Activated CD4-positive, alpha-beta memory T cell treated with anti-CD3 and anti-CD28 coated beads, Interleukin-2, amount 10 ng/mL, durations not matched to agents 7 days and 5 days (primary cell): ENCODE measurements at regions not wholly inside any gene's neighbourhood (a gene's known extent, or its start where the extent isn't known, plus 50 kb on each side); places are given as distances from the start of the nearest gene placed in this dataset.

Experiments used
- CTCF ChIA-PET: fragments of 350-600 bp; sonication (Branson Sonifier 250); formaldehyde crosslinking; loops from one replicate; lab custom pipeline; 2021; ENCODE audit warnings: antibody characterized with exemption, inconsistent platforms; lab: Charles Lee
- POLR2A ChIA-PET: fragments of 350-600 bp; sonication (Branson Sonifier 250); formaldehyde crosslinking; loops from one replicate; lab custom pipeline; 2021; ENCODE audit warnings: antibody characterized with exemption; lab: Charles Lee
- DNase-seq: peaks from one replicate; pipeline ENCODE4 v3.0.0-alpha.2; 2020
- H3K27ac Mint-ChIP-seq: one replicate; pipeline ENCODE4 v1.8.0; 2021; ENCODE audit warnings: mild to moderate bottlenecking, mixed read lengths
- H3K27me3 Mint-ChIP-seq: one replicate; pipeline ENCODE4 v1.8.0; 2021; ENCODE audit warnings: mixed read lengths
- H3K36me3 Mint-ChIP-seq: one replicate; pipeline ENCODE4 v1.8.0; 2021; ENCODE audit warnings: low read depth, mixed read lengths
- H3K4me1 Mint-ChIP-seq: one replicate; pipeline ENCODE4 v1.8.0; 2021; ENCODE audit warnings: mixed read lengths
- H3K4me3 Mint-ChIP-seq: one replicate; pipeline ENCODE4 v1.8.0; 2021; ENCODE audit warnings: mild to moderate bottlenecking, mixed read lengths
- H3K9me3 Mint-ChIP-seq: one replicate; pipeline ENCODE4 v1.8.0; 2021; ENCODE audit warnings: mixed read lengths

DNA sequence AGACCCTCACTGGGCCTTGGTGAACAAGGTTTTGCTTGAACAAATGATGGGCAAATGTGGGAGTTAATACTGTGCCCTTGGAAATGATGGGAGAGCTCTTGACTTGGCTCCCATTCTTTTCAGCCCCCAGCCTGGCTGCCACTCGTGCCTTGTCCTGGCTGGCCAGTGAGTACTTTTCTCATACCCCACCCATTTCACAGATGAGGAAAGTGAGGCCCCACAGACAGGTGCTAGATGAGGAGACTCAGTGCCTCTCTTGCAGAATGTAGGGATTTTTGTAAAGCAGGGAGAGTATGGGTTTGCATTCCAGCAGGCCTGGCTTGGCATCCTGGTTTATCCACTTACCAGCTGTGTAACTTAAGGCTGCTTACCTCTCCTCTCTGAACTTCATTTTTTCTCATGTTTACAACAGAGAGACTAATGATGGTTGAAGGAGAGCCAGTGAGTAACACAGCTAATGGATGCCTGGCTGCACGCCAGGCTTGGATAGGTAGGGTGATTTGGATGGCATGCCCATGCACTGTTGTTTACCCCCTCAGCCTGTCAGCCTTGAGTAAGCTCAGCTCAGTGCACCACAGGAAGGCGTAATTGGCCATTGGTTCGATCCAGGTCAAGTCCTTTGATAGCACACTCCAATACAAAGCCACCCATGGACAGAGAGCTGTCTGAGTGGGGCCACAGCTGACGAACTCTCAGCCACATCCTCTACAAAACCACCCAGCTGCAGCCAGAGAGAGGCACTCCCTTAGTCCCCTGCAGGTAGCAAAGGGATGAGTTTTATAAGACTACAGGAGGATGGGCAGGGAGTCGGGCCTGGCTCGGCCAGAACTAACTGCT, 436.8 kb downstream of the RPS24 start:
- Mint-ChIP-seq H3K27ac (no peak overlapping the region), H3K27me3 (no peaks in the 10 kb centered on the region), H3K4me1 (no peaks in the 10 kb centered on the region), H3K4me3 (no peak overlapping the region), H3K9me3 (no peaks in the 10 kb centered on the region), H3K36me3 (no peaks in the 10 kb centered on the region)
- CTCF ChIA-PET, result no interaction called here
- DNase-seq, result no peak
- POLR2A ChIA-PET, result no interaction called here

DNA sequence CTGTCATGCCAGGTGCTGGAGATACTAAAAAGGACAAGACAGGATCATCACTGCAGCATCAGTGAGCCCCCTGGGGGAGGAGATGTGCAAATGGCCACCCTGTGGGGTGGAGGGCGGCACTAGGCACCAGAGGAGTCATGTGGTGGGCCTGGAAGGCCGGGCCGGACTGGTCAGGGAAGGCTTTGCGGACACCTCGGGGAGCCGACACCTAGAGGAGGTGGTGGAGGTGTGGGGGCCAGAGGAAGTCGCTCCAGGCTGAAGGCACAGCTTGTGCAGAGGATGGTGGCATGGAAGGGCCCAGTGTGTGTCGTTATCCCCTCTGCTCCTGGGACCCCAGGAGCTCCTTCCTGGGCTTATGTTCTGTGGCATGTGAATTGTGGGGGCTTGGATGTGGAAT, 437.7 kb downstream of the RPS24 start:
- no peaks in the 10 kb centered on the region for H3K4me1 Mint-ChIP-seq
- CTCF ChIA-PET, result no interaction called here
- no peak overlapping the region for H3K27ac Mint-ChIP-seq
- no peaks in the 10 kb centered on the region for H3K27me3 Mint-ChIP-seq
- no peak overlapping the region for H3K4me3 Mint-ChIP-seq
- POLR2A ChIA-PET, result no interaction called here
- no peak for DNase-seq
- no peaks in the 10 kb centered on the region for H3K36me3 Mint-ChIP-seq
- no peaks in the 10 kb centered on the region for H3K9me3 Mint-ChIP-seq

DNA sequence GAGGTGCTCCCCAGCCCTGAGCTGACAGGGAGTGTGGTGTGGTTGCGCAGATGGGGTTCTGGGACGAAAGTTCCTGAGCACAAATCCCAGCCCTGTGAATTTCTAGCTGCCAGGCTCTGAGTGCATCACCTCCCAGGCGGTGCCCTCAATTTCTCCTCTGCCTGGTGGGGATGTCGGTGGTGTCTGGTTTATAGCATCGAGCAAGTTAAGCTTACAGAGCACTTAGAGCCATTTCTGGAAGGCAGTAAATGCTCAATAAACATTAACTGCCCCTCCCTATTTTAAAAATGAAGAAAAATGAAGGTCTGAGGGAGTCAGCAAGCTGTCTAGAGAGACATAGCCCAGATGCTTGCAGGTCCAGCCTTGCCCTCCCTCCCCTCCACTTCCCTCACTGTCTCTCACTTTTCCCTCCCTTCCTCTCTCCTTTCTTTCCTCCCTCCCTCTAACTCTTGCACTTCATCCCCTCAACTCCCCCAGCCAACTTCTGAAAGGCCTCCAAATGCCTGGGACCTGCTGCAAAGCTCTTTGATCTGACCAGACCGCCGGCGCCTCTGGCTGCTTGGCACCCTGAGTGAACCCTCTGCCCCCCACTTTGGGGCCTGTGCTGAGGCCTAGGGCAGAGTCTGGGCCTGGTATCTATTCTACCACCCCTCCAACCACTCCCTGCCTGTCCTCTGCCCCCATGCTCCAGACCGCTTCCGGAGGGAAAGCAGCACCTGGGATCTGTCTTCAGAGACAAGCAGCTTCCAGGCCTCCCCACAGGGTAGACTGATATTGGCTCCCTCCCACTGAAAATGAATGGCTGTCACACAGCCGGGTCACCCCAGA, 438.3 kb downstream of the RPS24 start:
- CTCF ChIA-PET, result no interaction called here
- H3K27me3 Mint-ChIP-seq, result no peaks in the 10 kb centered on the region
- no peak for DNase-seq
- H3K4me1 Mint-ChIP-seq, result no peaks in the 10 kb centered on the region
- no peaks in the 10 kb centered on the region for H3K9me3 Mint-ChIP-seq
- H3K36me3 Mint-ChIP-seq, result no peaks in the 10 kb centered on the region
- no peak overlapping the region for H3K27ac Mint-ChIP-seq
- H3K4me3 Mint-ChIP-seq, result no peak overlapping the region
- POLR2A ChIA-PET, result no interaction called here

DNA sequence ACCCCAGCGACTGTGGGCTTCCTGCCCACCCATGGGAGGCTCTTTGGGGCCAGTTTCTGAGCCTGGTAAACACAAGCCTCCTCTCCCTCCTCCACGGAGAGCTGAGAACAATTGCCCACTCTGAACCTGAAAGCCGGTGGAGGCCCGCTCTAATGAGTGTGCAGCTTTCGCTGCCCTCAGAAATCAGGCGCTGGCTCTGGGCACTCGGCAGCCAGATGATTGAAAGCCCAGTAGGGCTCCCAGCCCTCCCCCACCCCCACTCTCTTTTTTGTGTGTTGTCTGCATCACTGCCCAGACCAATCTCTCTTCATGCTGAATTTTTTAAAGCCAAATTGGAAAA, 438.9 kb downstream of the RPS24 start:
- Mint-ChIP-seq H3K36me3 (no peaks in the 10 kb centered on the region), H3K9me3 (no peaks in the 10 kb centered on the region), H3K27ac (no peak overlapping the region), H3K4me1 (no peaks in the 10 kb centered on the region), H3K27me3 (no peaks in the 10 kb centered on the region), H3K4me3 (no peak overlapping the region)
- ChIA-PET CTCF (no interaction called here), POLR2A (no interaction called here)
- DNase-seq, result no peak

DNA sequence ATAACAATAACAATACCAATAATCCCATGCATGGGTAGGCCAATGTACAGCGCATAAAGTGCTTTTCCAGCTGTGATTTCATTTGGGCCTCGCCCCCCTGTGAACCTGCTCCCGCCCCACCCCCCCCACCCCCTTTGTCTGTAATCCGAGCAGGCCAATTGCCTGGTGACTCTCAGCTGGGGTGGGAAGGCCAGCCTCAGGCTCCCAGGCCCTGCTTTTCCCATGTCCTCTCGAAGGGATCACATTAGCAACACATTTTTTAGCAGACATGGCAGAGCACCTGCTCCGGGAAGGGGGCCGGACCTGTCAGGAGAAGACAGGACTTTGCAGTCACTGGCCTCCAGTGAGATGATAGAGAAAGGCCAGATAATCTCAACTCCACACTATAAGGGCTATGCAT, 439.3 kb downstream of the RPS24 start:
- Mint-ChIP-seq H3K4me3 (no peak overlapping the region), H3K27me3 (no peaks in the 10 kb centered on the region), H3K36me3 (no peaks in the 10 kb centered on the region), H3K4me1 (no peaks in the 10 kb centered on the region), H3K27ac (no peak overlapping the region), H3K9me3 (no peaks in the 10 kb centered on the region)
- CTCF ChIA-PET, result no interaction called here
- no peak for DNase-seq
- POLR2A ChIA-PET, result no interaction called here

DNA sequence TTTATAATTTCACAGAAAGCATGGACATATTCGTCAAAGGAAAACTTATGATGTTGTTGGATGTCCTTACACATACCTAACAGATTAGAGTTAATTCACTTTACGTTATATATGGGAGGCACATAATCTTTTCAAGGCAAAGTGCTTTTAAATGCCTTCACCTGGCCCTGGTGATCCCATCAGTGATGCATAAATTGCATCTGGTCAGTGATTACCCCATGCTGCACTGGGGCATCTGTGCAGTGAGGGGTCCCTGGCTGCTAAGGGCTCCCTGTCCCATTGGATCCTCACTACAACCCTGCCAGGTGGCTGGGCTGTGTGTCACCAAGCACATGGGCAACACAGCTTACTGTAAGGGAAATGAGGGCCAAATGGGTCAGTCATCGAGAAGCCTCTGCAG, 441.1 kb downstream of the RPS24 start:
- ChIA-PET CTCF (no interaction called here), POLR2A (no interaction called here)
- Mint-ChIP-seq H3K27me3 (no peaks in the 10 kb centered on the region), H3K4me1 (no peaks in the 10 kb centered on the region), H3K27ac (no peak overlapping the region), H3K9me3 (no peaks in the 10 kb centered on the region), H3K36me3 (no peaks in the 10 kb centered on the region), H3K4me3 (no peak overlapping the region)
- no peak for DNase-seq

DNA sequence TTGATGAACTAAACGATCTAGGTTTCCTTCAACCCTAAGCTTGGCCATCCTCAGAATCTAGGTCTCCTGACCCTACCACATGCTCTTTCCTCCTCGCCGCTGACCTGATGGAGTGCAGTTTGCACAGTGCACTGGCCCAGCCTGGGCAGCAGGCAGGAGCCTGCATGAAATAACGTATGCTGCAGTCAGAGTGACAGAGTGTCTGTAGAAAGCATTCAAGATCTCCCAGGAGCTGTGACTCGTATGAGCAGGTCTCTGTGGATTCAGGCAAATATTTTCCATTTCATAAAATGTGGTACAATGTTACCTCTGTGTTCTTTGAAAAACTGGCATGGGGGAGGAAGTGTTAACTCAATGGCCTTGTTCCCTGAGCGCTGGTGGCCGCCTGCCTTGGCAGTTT, 441.8 kb downstream of the RPS24 start:
- no peak for DNase-seq
- no peaks in the 10 kb centered on the region for H3K4me1 Mint-ChIP-seq
- H3K36me3 Mint-ChIP-seq, result no peaks in the 10 kb centered on the region
- peaks cover 3% of the 10 kb centered on the region for H3K27me3 Mint-ChIP-seq
- H3K9me3 Mint-ChIP-seq, result no peaks in the 10 kb centered on the region
- no peak overlapping the region for H3K4me3 Mint-ChIP-seq
- CTCF ChIA-PET, result no interaction called here
- H3K27ac Mint-ChIP-seq, result no peak overlapping the region
- POLR2A ChIA-PET, result no interaction called here

DNA sequence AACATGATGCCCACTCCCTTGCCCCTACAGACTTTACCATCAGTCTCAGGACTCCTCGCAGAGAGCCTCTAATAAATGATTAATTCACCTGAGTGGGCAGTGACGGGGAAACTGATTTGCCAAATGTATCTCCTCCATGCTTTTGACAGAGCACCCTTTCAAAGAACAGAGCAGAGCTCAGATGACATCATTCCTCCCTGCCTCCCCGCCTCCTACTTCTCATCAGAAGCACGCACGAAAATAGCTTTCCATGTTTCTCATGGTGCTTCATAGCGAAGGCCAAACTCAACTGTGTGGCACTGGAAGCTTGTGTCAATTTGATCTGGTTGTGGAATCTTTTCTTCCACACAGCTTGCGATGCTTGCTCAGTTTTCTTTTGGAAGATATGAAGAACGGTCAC, 442.5 kb downstream of the RPS24 start:
- no peak for DNase-seq
- Mint-ChIP-seq H3K4me1 (no peaks in the 10 kb centered on the region), H3K4me3 (no peak overlapping the region), H3K9me3 (no peaks in the 10 kb centered on the region), H3K36me3 (no peaks in the 10 kb centered on the region), H3K27ac (no peak overlapping the region), H3K27me3 (peaks cover 8% of the 10 kb centered on the region)
- ChIA-PET POLR2A (no interaction called here), CTCF (no interaction called here)

DNA sequence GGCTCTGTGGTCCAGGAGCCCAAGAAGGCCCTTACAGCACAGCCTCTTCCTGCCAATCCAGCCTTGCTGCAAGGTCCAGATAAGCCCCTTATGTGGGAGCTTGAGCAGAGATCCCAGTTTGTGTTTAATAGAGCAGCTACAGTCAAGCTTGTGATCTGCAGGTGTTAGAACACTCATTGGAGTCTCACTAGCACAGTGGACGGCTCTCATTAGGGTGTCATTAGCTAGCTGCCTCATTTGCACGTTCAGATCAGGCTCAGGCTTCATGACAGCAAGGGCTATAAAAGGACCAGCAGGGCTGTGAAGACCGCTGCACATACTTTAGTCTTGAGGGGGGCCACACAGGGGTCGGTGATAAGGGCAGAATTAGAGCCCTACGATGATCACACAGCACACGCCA, 443.2 kb downstream of the RPS24 start:
- no peak for DNase-seq
- Mint-ChIP-seq H3K36me3 (no peaks in the 10 kb centered on the region), H3K27me3 (peaks cover 8% of the 10 kb centered on the region), H3K4me1 (no peaks in the 10 kb centered on the region), H3K9me3 (no peaks in the 10 kb centered on the region), H3K4me3 (no peak overlapping the region), H3K27ac (no peak overlapping the region)
- POLR2A ChIA-PET, result no interaction called here
- CTCF ChIA-PET, result no interaction called here

DNA sequence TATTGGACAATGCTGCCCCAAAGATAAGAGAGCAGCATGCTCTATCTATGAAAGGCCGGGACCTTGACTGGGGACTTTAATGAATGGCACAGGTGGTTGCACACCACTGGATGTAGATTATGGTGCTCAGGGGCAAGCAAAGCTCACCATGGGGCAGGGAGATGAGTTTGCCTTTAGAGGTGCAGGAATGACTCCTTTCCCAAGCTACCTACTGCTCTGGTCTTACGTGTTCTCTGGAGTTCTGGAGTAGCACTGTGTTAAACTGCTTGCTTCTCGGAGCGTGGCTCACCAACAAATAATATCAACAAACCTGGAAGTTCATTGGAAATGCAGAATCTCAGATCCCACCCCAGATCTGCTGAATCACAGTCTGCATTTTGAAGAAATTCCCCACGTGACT, 445.3 kb downstream of the RPS24 start:
- Mint-ChIP-seq H3K36me3 (no peaks in the 10 kb centered on the region), H3K27ac (no peak overlapping the region), H3K4me3 (no peak overlapping the region), H3K4me1 (no peaks in the 10 kb centered on the region), H3K9me3 (no peaks in the 10 kb centered on the region), H3K27me3 (peaks cover 11% of the 10 kb centered on the region)
- ChIA-PET CTCF (no interaction called here), POLR2A (no interaction called here)
- DNase-seq, result no peak

DNA sequence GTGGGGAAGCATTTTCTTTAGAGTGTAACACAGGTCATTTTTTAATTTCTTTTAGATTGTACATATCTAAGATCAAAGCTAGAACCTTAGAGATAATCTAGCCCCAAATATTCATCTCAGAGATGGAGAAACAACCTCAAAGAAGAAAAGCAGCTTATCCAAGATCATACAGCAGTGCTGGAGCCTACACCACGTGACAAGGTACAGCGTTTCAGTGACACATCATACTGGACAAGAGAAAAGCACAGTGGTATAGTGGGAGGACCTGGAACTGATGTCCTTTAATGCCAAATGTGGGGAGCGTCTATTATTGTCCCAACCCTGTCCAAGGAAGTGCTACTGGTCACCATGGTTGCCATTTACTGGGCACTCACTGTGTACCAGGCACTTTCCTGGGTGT, 445.8 kb downstream of the RPS24 start:
- CTCF ChIA-PET, result no interaction called here
- H3K27ac Mint-ChIP-seq, result no peak overlapping the region
- POLR2A ChIA-PET, result no interaction called here
- no peak overlapping the region for H3K4me3 Mint-ChIP-seq
- H3K27me3 Mint-ChIP-seq, result peaks cover 11% of the 10 kb centered on the region
- DNase-seq, result no peak
- H3K36me3 Mint-ChIP-seq, result no peaks in the 10 kb centered on the region
- no peaks in the 10 kb centered on the region for H3K9me3 Mint-ChIP-seq
- H3K4me1 Mint-ChIP-seq, result no peaks in the 10 kb centered on the region

DNA sequence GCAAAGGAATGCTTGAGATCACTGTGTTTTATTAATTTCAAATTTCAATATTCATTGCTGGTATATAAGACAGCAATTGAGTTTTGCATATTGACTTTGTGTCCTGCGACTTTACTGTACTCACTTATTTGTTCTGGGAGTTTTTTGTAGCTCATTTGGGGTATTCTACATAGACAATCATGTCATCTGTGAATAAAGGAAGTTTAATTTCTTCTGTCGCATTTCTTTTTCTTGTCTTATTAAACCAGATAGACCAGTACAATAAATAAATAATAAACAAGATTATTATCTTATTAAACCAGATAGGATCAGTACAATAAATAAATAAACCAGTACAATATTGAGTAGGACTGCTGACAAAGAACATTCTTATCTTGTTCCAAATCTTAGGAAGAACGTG, 448.2 kb downstream of the RPS24 start:
- Mint-ChIP-seq H3K36me3 (no peaks in the 10 kb centered on the region), H3K4me1 (no peaks in the 10 kb centered on the region), H3K9me3 (no peaks in the 10 kb centered on the region), H3K27ac (no peak overlapping the region), H3K27me3 (peaks cover 14% of the 10 kb centered on the region), H3K4me3 (no peak overlapping the region)
- POLR2A ChIA-PET, result no interaction called here
- CTCF ChIA-PET, result no interaction called here
- no peak for DNase-seq

DNA sequence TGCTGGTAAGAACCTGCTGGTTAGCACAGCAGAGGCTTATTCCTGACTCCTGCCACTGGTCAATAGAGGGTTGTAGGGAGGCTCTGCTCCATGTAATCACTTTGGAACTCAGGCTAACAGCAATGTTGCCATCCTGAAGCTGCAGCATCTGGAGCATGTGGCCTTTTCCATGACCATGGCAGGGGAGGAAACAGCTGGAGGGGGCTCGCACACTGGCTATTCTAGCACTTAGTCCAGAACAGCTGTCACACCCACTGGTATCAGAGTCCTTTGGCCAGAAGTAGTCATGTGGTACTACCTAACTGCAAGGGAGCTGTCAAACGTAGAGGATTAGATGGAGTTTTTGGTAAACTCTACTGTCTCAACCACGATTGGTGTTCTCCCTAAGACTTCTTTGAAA, 450.0 kb downstream of the RPS24 start:
- Mint-ChIP-seq H3K4me1 (no peaks in the 10 kb centered on the region), H3K9me3 (no peaks in the 10 kb centered on the region), H3K27ac (no peak overlapping the region), H3K4me3 (no peak overlapping the region), H3K27me3 (peaks cover 18% of the 10 kb centered on the region), H3K36me3 (no peaks in the 10 kb centered on the region)
- no peak for DNase-seq
- ChIA-PET POLR2A (no interaction called here), CTCF (no interaction called here)

DNA sequence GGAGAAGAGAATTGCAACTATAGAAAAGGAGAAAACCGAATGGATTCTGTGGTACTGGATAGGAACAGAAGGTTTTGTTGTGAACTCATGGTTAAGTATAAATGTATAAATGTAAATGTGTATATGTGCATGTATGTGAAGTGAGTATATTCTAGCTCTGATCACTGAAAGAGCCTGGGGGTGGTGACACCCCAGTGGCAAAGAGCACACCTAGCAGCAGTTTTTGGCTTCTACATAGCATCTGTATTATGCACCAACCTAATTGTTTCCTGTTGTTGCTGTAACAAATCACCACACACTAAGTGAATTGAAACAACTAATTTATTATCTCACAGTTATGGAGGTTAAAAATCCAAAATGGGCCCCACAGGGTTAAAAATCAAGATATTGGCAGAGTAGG, 455.4 kb downstream of the RPS24 start:
- DNase-seq, result no peak
- ChIA-PET CTCF (no interaction called here), POLR2A (no interaction called here)
- Mint-ChIP-seq H3K27ac (no peak overlapping the region), H3K27me3 (peaks cover 21% of the 10 kb centered on the region), H3K36me3 (no peaks in the 10 kb centered on the region), H3K9me3 (peaks cover 9% of the 10 kb centered on the region), H3K4me3 (no peak overlapping the region), H3K4me1 (no peaks in the 10 kb centered on the region)
